Activated naive CD4-positive, alpha-beta T cell treated with anti-CD3 and anti-CD28 coated beads, Interleukin-2, amount 50 U/mL, for 72 hours (primary cell): ENCODE measurements at regions not wholly inside any gene's neighbourhood (a gene's known extent, or its start where the extent isn't known, plus 50 kb on each side); places are given as distances from the start of the nearest gene placed in this dataset.

Source experiments
- ATAC-seq, 2 donors: fragments of 150-1000 bp; cut with Tn5 transposase; 2 replicates each; pipeline ENCODE4 v1.10.0; 2021; ENCODE audit warnings: mild to moderate bottlenecking in 2 of 2, moderate library complexity in 2 of 2
- DNase-seq, 2 donors: peaks; one replicate each; pipeline ENCODE4 v3.0.0; 2021 to 2022; ENCODE audit warnings: low spot score in 2 of 2
- H3K27ac Mint-ChIP-seq, 2 donors: one replicate each; pipeline ENCODE4 v1.8.0; 2022; ENCODE audit warnings: mild to moderate bottlenecking in 2 of 2, mixed read lengths in 2 of 2
- H3K36me3 Mint-ChIP-seq, 2 donors: one replicate each; pipeline ENCODE4 v1.8.0; 2022; ENCODE audit warnings: mixed read lengths in 2 of 2
- H3K9me3 Mint-ChIP-seq, 2 donors: one replicate each; pipeline ENCODE4 v1.8.0; 2022; ENCODE audit warnings: mixed read lengths in 2 of 2

DNA sequence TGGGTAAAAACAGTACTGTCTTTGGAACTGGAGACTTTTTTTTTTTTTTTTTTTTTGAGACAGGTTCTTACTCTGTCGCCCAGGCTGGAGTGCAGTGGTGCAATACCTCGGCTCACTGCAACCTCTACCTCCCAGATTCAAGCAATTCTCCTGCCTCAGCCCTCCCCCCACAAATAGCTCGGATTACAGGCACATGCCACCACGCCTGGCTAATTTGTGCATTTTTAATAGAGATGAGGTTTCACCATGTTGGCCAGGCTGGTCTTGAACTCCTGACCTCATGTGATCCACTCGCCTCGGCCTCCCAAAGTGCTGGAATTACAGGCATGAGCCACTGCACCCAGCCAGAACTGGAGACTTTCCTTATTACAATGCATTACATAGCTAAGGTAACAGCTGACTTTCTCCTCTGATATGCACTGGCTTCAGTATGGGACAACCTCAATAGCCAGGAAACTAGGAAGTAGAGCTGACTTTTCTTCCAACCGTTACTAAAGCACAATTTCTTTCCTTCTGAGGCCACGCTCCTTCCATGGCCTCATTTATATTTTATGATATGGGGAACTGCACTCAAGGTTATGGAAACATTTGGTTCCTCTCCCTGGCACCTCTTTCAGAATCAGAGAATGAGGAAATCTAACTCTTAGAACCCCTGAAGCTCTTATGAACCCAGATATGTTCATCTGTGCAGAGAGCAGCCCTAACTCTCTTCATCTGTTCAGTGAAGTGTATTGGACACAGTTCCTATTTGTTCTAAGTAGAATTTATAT lies 53.5 kb upstream of the FAM9B start:
- ATAC-seq (no peak), DNase-seq (no peak)
- Mint-ChIP-seq H3K27ac (no peak overlapping the region), H3K36me3 (no peaks in the 10 kb centered on the region), H3K9me3 (no peaks in the 10 kb centered on the region)

DNA sequence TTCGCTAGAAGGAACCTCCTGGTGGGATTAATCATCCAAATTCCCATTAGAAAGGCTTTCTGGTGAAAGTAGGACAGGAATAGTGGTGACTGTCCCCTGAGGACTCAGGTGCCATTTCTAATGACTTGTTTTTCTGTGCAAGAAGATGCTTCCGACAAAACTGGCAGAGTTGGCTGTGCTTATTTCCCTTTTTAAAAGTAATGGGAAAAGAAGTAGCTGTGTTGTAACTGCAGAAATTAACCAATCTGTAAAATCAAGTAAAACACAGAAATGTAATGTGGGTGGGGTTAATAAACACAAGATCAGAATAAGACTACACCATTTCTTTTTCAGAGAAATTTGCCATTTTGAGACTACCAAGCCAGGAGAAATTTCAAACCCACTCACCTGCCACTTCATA lies 55.0 kb upstream of the FAM9B start:
- Mint-ChIP-seq H3K27ac (no peak overlapping the region), H3K9me3 (no peaks in the 10 kb centered on the region), H3K36me3 (no peaks in the 10 kb centered on the region)
- DNase-seq: no peak
- ATAC-seq: no peak

DNA sequence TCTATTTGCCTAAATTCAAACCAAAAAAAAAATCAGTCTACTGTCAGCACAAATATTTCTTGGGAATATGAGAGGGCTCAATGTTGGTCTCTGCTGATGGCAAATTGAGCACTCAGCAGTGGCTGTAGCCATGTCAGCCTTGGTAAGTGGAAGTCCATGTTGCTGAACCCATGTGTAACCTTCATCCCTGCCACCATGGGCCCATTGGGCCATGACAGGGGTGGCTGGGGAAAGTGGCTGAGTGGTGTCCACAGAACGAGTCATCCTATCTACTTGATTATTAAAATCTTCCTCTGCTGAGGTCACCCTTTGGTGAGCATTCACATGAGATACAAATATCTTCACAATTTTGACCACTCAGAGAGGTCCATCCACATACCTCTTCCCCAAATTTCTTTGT lies 56.8 kb upstream of the FAM9B start:
- Mint-ChIP-seq H3K9me3 (peaks cover 6 to 7% of the 10 kb centered on the region in 2 donors), H3K27ac (no peak overlapping the region), H3K36me3 (no peaks in the 10 kb centered on the region)
- DNase-seq (no peak), ATAC-seq (no peak)

DNA sequence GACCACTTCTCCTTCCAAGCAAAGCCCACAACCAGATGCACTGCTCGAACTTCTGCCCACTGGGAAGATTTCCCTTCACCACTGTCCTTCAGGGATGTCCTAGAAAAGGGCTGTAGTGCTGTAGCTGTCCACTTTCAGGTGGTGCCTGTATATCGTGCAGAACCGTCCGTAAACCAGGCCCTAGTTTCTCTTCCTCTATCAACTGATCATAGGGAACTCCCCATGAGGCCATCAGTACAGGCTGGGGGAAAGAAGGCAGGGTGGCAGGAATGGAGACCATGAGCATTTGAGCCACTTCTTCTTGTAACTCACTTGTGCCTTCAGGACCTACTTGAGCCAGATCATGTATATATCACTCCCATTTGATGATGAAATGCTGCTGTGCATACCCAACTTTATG lies 57.3 kb upstream of the FAM9B start:
- Mint-ChIP-seq H3K9me3 (peaks cover 6 to 7% of the 10 kb centered on the region in 2 donors), H3K36me3 (no peaks in the 10 kb centered on the region)

DNA sequence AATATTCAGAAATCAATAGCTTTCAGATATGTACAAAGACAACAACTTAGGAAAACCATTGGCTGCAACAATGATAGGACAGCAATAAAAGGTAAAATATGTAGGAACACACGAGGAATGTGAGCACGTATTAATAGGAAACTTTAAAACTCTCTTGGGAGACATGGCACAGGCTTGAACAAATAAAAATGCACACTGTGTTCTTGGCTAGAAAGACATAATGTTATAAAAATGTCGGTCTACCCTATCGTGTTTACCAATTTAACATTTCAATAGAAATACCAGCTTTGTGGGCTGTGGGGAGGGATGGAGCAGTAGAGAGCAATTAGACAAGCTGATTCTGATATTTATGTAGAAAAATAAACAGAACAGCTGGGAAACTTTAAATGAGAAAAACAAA lies 69.0 kb upstream of the FAM9B start:
- H3K9me3 Mint-ChIP-seq: peaks cover 0 to 5% of the 10 kb centered on the region in 2 donors
- no peak for DNase-seq
- no peaks in the 10 kb centered on the region for H3K36me3 Mint-ChIP-seq
- no peak overlapping the region for H3K27ac Mint-ChIP-seq
- ATAC-seq: no peak

More for the DNA sequence above, 57.3 kb upstream of the FAM9B start:
- ATAC-seq (no peak), DNase-seq (no peak)
- H3K27ac Mint-ChIP-seq: no peak overlapping the region

GRCh38 chrX:9108054-9108453 lies 74.1 kb upstream of the FAM9B start:
- H3K36me3 Mint-ChIP-seq: no peaks in the 10 kb centered on the region
- DNase-seq (no peak), ATAC-seq (no peak)
- no peak overlapping the region for H3K27ac Mint-ChIP-seq
- peaks cover 0 to 5% of the 10 kb centered on the region in 2 donors for H3K9me3 Mint-ChIP-seq

GRCh38 chrX:9110808-9111207 lies 76.9 kb upstream of the FAM9B start:
- H3K9me3 Mint-ChIP-seq: no peaks in the 10 kb centered on the region
- ATAC-seq (peak in 1 of 2 donors; percentile 34), DNase-seq (no peak)
- H3K27ac Mint-ChIP-seq: no peak overlapping the region
- H3K36me3 Mint-ChIP-seq: no peaks in the 10 kb centered on the region

DNA sequence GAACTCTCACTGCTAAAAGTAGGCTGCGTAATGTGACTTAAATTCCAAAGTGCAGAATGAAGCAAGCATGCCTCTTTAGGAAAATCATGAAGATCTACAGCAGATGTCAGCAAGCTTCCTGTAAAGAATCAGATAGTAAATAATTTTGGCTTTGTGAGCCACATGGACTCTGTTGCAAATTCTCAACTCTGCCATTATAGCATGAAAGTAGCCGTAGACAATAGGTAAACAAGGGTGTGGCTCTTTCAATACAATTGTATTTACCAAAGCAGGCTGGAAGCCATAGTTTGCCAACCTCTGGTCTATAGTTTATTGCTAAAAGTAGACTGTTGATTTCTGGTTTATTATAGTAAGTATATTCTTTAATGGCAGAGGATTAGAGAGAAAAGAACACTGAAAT lies 80.3 kb upstream of the FAM9B start:
- ATAC-seq (no peak), DNase-seq (no peak)
- H3K9me3 Mint-ChIP-seq: no peaks in the 10 kb centered on the region
- no peak overlapping the region for H3K27ac Mint-ChIP-seq
- H3K36me3 Mint-ChIP-seq: no peaks in the 10 kb centered on the region

DNA sequence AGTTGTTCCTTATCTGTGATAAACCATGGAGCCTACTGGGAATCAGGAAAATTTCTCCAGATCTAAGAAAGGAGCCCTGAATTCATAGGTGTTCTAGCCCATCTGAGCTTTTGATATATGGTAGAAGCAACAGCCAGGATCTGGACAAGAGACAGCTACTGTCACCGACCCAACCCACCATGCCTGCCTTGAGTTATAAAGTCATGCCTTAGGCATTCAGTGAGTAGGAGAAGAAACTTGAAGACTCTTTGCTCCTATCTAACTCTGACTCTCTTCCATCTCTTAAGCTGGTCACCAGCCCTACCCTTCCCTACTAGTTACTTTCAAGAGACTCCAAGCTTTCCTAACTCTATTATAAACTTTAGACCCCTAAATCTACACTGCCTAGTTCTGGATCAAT lies 83.9 kb upstream of the FAM9B start:
- H3K27ac Mint-ChIP-seq: no peak overlapping the region
- peaks cover 6 to 7% of the 10 kb centered on the region in 2 donors for H3K9me3 Mint-ChIP-seq
- ATAC-seq (no peak), DNase-seq (no peak)
- H3K36me3 Mint-ChIP-seq: peaks cover 0 to 14% of the 10 kb centered on the region in 2 donors

DNA sequence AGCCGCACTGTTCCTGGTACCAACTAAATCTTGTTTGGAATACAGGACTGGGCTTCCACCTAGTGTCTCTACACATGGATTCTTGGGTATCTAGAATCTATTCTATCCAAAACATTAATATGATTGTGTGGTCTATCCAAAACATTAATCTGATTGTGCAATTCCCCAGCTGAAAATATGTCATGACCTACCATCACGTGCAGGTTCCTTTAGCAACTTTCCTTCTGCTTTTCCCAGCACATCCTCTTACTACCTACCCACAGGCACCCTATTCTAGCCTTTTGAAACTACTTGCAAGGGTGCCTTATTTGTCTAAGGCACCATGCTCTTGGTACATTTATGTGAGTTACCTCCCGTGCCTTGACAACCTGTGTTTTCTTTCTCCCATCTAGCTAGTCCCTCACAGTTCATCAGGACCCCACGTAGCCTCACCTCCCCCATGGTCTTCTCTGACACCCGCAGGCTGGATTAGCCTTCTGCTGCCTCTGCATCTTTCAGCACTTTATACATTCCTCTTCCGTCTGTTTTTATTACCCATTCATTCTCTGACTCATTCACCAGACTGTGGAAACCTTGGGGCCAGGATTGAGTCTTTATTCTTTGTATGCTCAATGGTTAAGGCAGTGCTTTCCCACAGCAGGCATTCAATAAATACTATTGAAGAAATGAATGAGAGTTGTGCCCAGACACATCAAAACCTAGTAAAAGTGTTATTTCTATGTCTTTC lies 88.8 kb upstream of the FAM9B start:
- Mint-ChIP-seq H3K36me3 (peaks cover 0 to 14% of the 10 kb centered on the region in 2 donors), H3K27ac (no peak overlapping the region), H3K9me3 (peaks cover 6 to 8% of the 10 kb centered on the region in 2 donors)
- DNase-seq (no peak), ATAC-seq (no peak)

- ATAC-seq: no peak
- Mint-ChIP-seq H3K9me3 (peaks cover 4% of the 10 kb centered on the region in 2 donors), H3K27ac (no peak overlapping the region), H3K36me3 (peaks cover 5% of the 10 kb centered on the region in 2 donors)
- no peak for DNase-seq
Measured at GRCh38 chrX:9127986-9128385, 94.1 kb upstream of the FAM9B start.

DNA sequence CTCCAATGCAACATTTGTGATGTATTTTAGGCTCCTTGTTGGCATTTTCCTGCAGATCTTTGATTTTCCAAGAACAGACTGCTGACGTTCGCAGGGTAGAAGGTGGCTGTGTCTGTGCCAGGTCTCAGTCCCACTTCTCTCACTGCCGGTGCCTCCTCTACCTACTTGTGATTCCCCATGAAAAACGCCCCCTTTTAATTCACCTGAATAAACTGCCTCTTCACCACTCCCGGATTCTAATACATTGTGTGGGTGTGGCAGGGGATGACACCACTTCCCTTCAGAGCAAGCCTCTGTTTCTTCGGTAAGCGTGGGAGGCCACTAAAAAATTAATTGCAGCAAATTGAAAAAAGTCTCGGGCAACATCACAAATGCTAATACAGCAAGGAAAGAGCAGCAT lies 96.1 kb upstream of the FAM9B start:
- H3K36me3 Mint-ChIP-seq: peaks cover 5 to 6% of the 10 kb centered on the region in 2 donors
- H3K9me3 Mint-ChIP-seq: peaks cover 4% of the 10 kb centered on the region in 2 donors
- no peak for ATAC-seq
- H3K27ac Mint-ChIP-seq: no peak overlapping the region
- DNase-seq: no peak

DNA sequence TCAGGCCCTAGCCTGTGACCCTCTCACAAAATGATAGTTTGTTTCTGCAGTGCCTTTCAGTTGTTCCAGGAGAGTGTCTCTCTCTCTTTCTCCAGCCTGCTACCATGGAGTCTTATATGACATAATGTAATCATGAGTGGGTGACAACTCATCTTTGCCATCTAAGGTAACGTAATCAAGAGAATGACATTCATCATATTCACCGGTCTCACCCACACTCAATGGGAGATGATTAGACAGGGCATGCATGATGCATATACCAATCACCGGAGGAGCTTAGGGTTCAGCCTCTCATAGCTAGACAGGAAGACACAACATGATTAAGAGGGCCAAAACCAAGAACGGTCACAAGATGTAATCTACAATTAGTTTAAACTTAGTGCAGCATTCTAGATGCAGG lies 97.1 kb upstream of the FAM9B start:
- Mint-ChIP-seq H3K27ac (peak overlapping the region in 1 of 2 donors; percentile 41), H3K9me3 (peaks cover 4% of the 10 kb centered on the region in 2 donors), H3K36me3 (peaks cover 5 to 6% of the 10 kb centered on the region in 2 donors)
- DNase-seq: no peak
- peak; percentile 95 to 100 for ATAC-seq

DNA sequence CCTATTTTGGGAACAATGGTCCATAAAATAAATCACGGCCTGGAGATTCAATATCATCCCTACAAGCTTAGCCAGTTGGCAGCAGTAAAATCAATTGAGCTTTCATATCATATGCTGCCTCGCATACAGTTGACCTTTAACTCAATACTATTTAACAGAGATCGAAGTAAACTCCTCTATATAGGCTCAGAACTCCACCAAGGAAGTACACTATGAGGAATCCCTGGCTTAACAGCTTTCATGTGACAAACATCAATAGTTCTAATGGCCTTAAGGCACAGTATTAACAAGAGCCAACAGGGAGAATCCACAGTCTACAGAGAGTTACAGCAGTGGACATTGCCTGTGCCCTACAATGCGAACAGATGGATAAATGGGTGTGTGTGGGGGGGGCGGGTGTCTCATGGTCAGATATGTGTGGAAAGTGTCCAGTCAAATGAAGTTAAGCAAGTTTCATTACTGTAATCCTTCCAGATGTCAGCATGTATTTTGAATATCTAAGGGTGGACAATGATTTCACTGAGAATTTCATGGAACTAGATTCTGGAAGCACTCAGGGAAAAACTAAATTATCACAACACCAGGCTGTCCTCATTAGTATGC lies 98.2 kb upstream of the FAM9B start:
- ATAC-seq (no peak), DNase-seq (no peak)
- peaks cover 4% of the 10 kb centered on the region in 2 donors for H3K9me3 Mint-ChIP-seq
- H3K27ac Mint-ChIP-seq: no peak overlapping the region
- peaks cover 5 to 6% of the 10 kb centered on the region in 2 donors for H3K36me3 Mint-ChIP-seq

DNA sequence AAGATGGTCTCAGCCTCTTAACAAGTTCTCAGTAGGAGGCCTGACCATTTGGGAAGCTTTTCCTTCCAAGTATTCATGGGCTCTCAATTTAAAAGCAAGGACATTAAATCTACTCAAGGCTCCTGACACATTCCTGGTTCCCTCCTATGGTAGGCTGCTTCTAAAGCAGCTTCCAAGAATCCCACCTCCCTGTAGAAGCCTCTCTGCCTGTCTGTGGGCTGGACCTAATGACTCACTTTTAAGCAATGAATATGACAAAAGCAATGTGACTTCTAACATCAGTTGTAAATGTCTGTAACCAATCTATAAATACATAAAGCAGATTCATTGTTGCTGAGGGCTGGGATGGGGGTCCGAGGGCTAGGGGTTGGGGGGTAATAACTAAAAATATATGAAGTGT lies 99.5 kb upstream of the FAM9B start:
- DNase-seq: no peak
- no peak overlapping the region for H3K27ac Mint-ChIP-seq
- peaks cover 4% of the 10 kb centered on the region in 2 donors for H3K9me3 Mint-ChIP-seq
- ATAC-seq: no peak
- peaks cover 5 to 6% of the 10 kb centered on the region in 2 donors for H3K36me3 Mint-ChIP-seq

GRCh38 chrX:9134366-9134765 lies 100.4 kb upstream of the FAM9B start:
- Mint-ChIP-seq H3K9me3 (peaks cover 4% of the 10 kb centered on the region in 2 donors), H3K27ac (no peak overlapping the region), H3K36me3 (peaks cover 5 to 6% of the 10 kb centered on the region in 2 donors)
- DNase-seq: no peak
- ATAC-seq: no peak

DNA sequence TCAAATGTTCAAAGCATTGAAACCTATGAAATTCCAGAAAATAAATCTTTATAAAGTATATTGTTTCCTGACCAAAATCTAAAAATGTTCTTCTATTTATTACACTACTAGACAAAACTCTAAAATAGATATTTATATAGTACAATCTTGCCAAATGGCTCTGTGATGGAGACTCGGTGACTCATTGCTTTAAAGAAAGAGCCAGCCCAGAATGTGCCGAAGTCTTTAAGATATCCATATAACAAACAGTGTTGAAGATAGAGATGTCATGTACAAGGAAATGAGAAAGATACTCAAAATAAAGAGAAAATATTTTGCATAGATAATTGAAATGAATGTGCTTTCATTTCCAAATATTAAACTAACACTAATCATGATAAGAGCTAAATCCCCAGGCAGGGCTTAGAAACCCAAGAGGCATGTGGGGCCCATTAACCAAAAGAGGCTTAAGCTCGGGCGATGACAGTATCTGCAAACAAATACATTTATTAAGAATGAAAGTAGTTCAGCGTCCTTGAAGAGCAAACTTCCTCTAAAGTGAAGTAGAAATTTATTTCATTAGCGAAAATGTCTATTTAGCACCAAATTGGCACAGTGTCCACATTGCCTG lies 102.1 kb upstream of the FAM9B start:
- DNase-seq (no peak), ATAC-seq (no peak)
- Mint-ChIP-seq H3K36me3 (peaks cover 5 to 6% of the 10 kb centered on the region in 2 donors), H3K9me3 (peaks cover 4% of the 10 kb centered on the region in 2 donors), H3K27ac (no peak overlapping the region)
